ENCODE measurements at regions not wholly inside any gene's neighbourhood (a gene's known extent, or its start where the extent isn't known, plus 50 kb on each side); places are given as distances from the start of the nearest gene placed in this dataset.
"Not testable (repeated sequence)": the region's sequence is repeated elsewhere in the genome, so short reads cannot be mapped to it uniquely, and the experiment has no call there.

- DNase-seq (ENCODE audit: low read depth in 2 of 2), result peak; percentile 39 to 52
These were observed 452.1 kb downstream of the RAP2B start for GRCh38 chr3:153614140-153614539.

DNA sequence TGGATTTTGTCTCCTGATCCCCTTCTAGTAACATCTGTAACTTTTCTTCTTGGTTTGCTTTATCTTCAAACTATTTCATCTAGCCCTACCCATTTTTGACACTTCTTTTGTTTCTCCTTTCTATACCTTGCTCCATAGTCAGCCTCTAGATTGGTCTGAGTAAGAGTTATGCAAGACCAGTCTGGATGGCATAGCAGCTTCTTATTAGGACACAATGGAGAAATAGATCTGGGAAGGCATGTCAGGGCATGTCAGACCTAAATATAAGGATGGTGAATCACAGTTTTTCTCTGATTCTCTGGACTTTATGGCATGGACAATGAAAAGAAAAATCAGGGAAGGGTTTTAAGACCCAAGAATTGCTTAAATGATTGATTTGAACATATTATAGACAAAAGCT, 452.5 kb downstream of the RAP2B start:
- peak; percentile 45 to 62 for DNase-seq (ENCODE audit: low read depth in 2 of 2)

- no peak for DNase-seq (ENCODE audit: low read depth in 2 of 2)
These were observed 453.8 kb downstream of the RAP2B start for GRCh38 chr3:153615863-153616262.

DNA sequence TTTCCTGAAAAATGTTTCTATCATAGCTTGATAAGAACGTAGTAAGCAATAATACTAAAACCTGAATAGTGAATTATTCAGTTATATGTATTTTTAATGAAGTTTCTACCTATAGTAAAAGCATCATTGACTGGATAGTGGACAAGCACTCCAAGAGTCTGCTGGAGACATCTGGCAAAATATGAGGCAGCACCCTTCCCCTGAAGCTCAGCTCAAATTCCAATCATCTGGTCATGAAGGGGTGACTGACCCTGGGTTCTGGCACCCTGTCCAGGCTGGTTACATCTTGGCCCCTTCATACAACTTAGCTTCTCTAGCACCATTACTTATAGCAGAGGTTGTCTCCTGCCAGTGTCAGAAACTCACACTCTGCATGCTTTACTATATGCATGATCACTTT, 455.4 kb downstream of the RAP2B start:
- no peak for DNase-seq (ENCODE audit: low read depth in 2 of 2)

DNA sequence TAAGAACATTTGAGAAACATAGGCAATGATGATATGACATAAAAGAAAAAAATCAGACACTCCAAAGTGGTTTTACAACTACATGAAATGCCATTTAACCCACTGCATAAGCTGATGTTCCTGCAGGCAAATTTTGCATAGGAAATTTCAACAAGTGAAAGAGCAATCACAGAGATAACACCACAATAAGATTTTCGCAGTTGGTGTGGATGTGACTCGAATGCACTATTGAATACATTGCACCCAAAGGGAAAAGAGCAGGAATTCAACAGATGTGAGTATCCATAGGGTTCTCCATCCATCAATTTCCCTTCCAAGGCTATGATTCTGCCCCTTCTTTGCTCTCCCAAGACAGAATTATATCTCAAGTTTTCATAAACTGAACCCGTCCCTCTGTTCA, 456.1 kb downstream of the RAP2B start:
- DNase-seq (ENCODE audit: low read depth in 2 of 2), result no peak

DNA sequence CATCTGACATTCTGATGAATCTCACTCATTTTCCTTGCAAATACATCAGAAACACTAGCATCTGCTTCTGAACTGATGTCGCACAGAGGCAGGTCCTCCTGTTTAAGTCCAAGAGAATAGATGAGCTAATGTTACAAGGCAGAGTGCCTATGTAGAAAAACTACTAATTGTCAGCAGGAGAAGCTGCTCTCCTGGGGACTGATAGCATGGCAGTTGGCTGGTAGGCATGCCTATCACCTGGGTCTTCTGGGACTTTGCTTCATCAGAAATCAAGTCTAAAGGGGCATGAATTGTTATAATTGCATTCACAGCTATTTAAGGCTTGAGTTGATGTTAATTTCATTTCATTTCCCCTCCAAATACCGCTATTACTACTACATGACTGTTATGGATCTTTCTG, 457.2 kb downstream of the RAP2B start:
- DNase-seq (ENCODE audit: low read depth in 2 of 2), result no peak

- DNase-seq (ENCODE audit: low read depth in 2 of 2), result no peak
These were observed 459.9 kb downstream of the RAP2B start for GRCh38 chr3:153621953-153622352.

DNA sequence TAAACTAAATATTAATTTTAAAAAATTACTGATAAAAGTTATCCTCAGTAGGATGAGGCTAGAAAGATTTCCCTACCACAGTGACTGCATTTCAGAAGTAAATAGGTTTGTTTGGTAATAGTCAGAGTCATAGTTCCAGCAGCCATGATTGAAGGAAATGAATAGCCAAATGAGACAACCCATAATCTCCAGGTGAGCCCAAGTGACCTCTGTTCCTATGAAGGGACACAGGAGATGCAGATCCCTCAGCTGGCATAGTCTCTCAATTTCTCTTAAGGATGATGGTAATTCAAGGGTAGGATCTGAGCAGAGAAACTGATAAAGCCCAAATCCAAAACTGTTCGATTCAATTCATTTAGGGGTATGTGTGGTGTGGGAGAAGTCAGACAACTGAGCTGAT, 461.8 kb downstream of the RAP2B start:
- DNase-seq (ENCODE audit: low read depth in 2 of 2), result no peak

GRCh38 chr3:153624310-153625030, 462.4 kb downstream of the RAP2B start:
- DNase-seq (ENCODE audit: low read depth in 2 of 2), result no peak

- DNase-seq (ENCODE audit: low read depth in 2 of 2), result no peak
These were observed 463.5 kb downstream of the RAP2B start for GRCh38 chr3:153625506-153625905.

DNA sequence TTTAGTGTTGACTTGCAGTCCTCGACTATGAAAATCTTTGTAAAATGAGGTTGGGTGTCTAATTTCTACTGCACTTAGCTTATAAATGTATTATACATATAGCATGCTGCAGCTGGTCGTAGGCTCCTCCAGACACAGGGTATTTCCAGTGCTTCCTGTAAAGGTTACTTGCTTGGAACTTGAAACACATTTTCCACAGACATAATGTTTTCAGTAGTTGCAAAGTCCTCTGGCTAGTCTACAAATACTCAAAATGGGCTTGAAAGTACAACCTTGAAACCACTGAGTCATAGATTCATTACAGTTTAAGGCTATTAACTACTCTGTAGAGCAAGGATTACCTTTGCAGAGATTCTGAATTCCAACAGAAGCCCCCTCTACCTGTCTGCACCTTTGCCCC, 464.1 kb downstream of the RAP2B start:
- no peak for DNase-seq (ENCODE audit: low read depth in 2 of 2)

DNA sequence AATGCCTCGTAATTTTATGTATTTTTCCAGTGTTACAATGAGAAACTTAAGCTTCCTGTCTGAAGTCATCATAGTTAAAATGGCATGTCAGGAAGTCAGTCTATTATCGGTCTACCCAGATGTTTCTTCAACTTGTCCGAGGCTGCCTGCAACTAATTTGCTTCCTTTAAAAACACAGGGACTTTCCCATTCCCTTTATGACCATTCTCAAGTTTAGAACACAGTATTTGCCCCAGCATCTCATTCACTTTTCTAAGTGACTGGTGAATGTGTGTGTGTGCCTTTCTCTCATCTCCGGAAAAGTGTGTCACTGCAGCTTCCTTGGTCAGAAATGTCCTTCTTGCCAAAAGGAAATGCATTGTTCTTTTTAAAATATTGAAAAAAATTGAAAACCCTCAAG, 466.6 kb downstream of the RAP2B start:
- DNase-seq (ENCODE audit: low read depth in 2 of 2), result no peak

DNA sequence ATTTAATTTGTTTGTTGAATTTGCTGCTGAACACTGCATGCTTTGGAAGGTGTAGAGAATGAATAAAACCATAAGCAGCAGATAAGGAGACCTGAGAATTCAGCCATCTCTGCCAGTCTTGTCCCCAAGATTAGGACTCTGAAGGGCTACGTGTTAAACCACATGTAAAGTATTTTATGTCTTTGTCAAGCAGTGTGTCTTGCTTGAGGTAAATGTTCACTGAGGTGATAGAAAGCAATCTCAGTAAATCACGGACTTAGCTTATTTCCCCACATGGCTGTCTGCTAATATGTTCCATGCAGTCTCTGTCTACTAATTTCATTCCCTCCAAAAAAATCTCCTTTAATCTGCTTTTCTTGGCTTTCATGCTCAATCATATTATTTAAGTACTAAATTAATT, 467.1 kb downstream of the RAP2B start:
- no peak for DNase-seq (ENCODE audit: low read depth in 2 of 2)

DNA sequence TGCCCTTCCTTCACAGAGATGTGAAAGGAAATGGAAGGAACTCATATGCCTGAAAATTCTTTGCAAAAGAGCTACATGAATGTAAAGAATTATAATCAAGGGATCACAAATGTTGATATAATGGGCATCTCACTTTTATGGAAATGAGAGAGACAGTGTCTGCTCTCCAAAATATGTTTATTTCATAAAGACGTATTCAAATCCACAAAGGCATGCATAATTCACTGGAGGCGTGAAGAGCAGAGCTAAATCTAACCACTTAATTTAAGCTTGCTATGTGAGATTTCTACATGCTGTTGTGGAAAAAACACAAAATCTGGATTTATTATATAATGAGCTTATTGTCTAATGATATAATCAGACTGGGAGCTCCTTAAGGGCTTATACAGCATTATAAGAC, 469.1 kb downstream of the RAP2B start:
- DNase-seq (ENCODE audit: low read depth in 2 of 2), result no peak

GRCh38 chr3:153631664-153632063, 469.6 kb downstream of the RAP2B start:
- no peak for DNase-seq (ENCODE audit: low read depth in 2 of 2)

DNA sequence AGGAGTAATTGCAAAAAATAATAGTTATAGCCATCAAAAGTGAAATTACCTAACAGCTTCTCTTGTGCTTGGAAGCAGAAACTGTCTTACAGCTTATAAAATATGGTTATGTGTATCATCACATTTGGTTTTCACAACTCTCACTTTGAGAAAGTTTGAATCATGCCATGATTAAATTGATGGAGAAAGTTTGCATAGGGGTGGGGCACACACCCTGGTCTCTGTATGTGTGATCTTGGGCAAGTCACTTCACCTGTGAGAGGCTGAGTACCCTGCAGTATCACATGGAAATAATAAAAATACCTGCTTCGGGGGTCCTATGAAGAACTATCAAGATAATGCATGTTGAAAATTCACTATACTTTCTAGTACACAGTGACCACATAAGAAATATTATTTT, 471.4 kb downstream of the RAP2B start:
- no peak for DNase-seq (ENCODE audit: low read depth in 2 of 2)

- no peak for DNase-seq (ENCODE audit: low read depth in 2 of 2)
These were observed 472.7 kb downstream of the RAP2B start for GRCh38 chr3:153634683-153635082.

GRCh38 chr3:153639631-153640030, 477.6 kb downstream of the RAP2B start:
- no peak for DNase-seq (ENCODE audit: low read depth in 2 of 2)

DNA sequence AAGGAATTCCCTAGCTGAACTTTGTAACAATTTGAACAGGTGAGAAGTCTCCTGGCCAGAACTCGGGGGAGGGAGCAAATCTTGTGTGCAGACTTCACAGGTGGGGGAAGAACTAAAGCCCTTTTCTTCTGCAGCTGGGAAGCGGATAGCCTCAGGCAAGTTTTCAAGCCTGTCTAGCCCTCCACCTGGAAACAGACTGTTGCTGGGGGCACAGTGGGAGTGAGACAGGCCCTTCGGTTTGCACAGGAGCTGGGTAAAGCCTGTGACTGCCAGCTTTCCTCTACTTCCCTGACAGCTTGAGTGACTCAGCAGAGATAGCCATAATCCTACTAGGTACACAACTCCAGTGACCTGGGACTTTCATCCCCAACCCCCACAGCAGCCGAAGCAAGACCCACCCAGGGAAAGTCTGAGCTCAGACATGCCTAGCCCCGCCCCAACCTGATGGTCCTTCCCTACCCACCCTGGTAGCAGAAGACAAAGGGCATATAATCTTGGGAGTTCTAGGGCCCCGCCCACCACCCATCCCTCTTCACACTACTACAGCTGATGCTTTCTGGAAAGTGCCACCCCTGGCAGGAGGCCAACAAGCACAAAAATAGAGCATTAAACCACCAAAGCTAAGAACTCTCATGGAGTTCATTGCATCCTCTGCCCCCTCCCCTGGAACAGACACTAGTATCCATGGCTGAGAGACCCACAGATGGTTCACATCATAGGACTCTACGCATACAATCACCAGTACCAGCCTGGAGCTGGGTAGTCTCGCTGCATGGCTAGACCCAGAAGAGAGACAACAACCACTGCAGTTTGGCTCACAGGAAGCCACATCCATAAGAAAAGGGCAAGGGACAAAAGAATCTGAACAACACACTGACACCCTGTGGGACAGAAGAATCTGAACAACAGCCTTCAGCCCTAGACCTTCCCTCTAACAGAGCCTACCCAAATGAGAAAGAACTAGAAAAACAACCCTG, 479.0 kb downstream of the RAP2B start:
- no peak for DNase-seq (ENCODE audit: low read depth in 2 of 2)

DNA sequence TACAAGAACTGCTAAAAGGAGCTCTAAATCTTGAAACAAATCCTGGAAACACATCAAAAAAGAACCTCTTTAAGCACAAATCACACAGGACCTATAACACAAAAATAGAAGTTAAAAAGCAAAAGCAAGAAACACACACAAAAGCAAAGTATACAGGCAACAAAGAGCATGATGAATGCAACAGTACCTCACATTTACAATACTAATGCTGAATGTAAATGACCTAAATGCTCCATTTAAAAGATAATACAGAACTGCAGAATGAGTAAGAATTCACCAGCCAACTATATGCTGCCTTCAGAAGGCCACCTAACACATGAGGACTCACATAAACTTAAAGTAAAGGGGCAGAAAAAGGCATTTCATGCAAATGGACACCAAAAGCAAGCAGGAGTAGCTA, 478.6 kb upstream of the ARHGEF26 start:
- DNase-seq (ENCODE audit: low read depth in 2 of 2), result not testable (repeated sequence)

DNA sequence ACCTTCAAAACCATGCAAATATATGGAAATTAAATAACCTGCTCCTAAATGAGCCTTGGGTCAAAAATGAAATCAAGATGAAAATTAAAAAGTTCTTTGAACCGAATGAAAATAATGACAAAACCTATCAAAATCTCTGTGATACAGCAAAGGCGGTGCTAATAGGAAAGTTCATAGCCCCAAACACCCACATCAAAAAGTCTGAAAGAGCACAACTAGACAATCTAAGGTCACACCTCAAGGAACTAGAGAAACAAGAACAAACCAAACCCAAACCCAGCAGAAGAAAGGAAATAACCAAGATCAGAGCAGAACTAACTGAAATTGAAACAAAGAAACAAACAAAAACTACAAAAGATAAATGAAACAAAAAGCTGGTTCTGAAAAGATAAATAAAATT, 477.7 kb upstream of the ARHGEF26 start:
- DNase-seq (ENCODE audit: low read depth in 2 of 2), result not testable (repeated sequence)

GRCh38 chr3:153649286-153649839, 471.8 kb upstream of the ARHGEF26 start:
- DNase-seq (ENCODE audit: low read depth in 2 of 2), result no peak

- no peak for DNase-seq (ENCODE audit: low read depth in 2 of 2)
These were observed 469.1 kb upstream of the ARHGEF26 start for GRCh38 chr3:153652076-153652475.
